Tibial nerve (tissue), 4 donors: ENCODE measurements at regions not wholly inside any gene's neighbourhood (a gene's known extent, or its start where the extent isn't known, plus 50 kb on each side); places are given as distances from the start of the nearest gene placed in this dataset.

Experiments
- DNase-seq, 2 donors: peaks; one replicate each; pipeline ENCODE4 v3.0.0-alpha.2; 2019; ENCODE audit warnings: low spot score in 2 of 2
- H3K27ac ChIP-seq, 4 donors: fragments of 200-600 bp; sonication (generic) in 3 of 4; one replicate each; pipeline ENCODE4 v1.5.1; 2017 to 2019; ENCODE audit warnings: mild to moderate bottlenecking in 1 of 4
- H3K27me3 ChIP-seq, 2 donors: fragments of 200-600 bp; sonication (generic) in 1 of 2; one replicate each; pipeline versions ENCODE4 v1.5.1 to v1.6.0; 2017 to 2019
- H3K36me3 ChIP-seq, 3 donors: fragments of 200-600 bp; sonication (generic); one replicate each; pipeline ENCODE4 v1.5.1; 2018 to 2019
- H3K4me1 ChIP-seq, 4 donors: fragments of 200-600 bp; sonication (generic) in 3 of 4; one replicate each; pipeline ENCODE4 v1.5.1; 2017 to 2019
- H3K4me3 ChIP-seq, 4 donors: fragments of 200-600 bp; sonication (generic) in 3 of 4; one replicate each; pipeline ENCODE4 v1.5.1; 2017 to 2019; ENCODE audit warnings: mild to moderate bottlenecking in 1 of 4, moderate library complexity in 1 of 4
- H3K9me3 ChIP-seq, 4 donors: fragments of 200-600 bp; sonication (generic) in 3 of 4; one replicate each; pipeline ENCODE4 v1.5.1; 2017 to 2019
- CTCF ChIP-seq, 5 experiments: fragments of 200-600 bp in 3 of 5; fragments of 450-650 bp in 2 of 5; sonication (generic) in 3 of 5; IDR thresholded peaks; one replicate each; pipeline ENCODE4 v1.5.1; 2016 to 2019; ENCODE audit warnings: antibody characterized with exemption in 5 of 5, mild to moderate bottlenecking in 3 of 5, moderate library complexity in 2 of 5
- EP300 ChIP-seq, 2 donors: sonication (generic); formaldehyde crosslinking; IDR thresholded peaks; one replicate each; pipeline ENCODE4 v1.6.1; 2017; ENCODE audit warnings: antibody characterized with exemption in 2 of 2, mild to moderate bottlenecking in 1 of 2
- POLR2A ChIP-seq, 2 donors: fragments of 450-650 bp; IDR thresholded peaks; one replicate each; pipeline ENCODE4 v1.6.1; 2017; ENCODE audit warnings: antibody characterized with exemption in 2 of 2, mild to moderate bottlenecking in 2 of 2, moderate library complexity in 2 of 2
- WGBS, 2 donors: methylation state at CpG; one replicate each; pipeline ENCODE4 v1.1.5; 2018; 5-methylcytosine and 5-hydroxymethylcytosine counted together

DNA sequence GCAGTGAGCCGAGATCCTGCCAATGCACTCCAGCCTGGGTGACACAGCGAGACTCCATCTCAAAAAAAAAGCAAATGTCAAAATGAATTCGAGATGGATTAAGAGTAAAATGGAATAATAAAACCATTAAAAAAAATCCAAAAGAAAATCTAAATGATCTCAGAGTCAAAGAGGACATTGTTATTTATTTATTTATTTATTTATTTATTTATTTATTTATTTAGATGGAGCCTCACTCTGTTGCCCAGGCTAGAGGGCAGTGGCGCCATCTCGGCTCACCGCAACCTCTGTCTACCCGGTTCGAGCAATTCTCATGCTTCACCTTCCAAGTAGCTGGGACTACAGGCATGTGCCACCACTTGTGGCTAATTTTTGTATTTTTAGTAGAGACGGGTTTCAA lies 349.2 kb downstream of the ANKRD30A start:
- TF ChIP-seq EP300 (IDR thresholded peaks at IDR 0.05) (no peak), POLR2A (IDR thresholded peaks at IDR 0.05) (no peak), CTCF (IDR thresholded peaks at IDR 0.05) (no peak)
- Histone ChIP-seq H3K9me3 (peaks cover 0 to 6% (median 0%) of the 10 kb centered on the region in 4 donors), H3K27ac (no peak overlapping the region), H3K4me3 (no peak overlapping the region), H3K36me3 (no peaks in the 10 kb centered on the region), H3K4me1 (no peaks in the 10 kb centered on the region), H3K27me3 (no peaks in the 10 kb centered on the region)
- WGBS, 2 donors: 86 to 91% methylated on average over 9 of the region's 9 CpGs
- DNase-seq: no peak

DNA sequence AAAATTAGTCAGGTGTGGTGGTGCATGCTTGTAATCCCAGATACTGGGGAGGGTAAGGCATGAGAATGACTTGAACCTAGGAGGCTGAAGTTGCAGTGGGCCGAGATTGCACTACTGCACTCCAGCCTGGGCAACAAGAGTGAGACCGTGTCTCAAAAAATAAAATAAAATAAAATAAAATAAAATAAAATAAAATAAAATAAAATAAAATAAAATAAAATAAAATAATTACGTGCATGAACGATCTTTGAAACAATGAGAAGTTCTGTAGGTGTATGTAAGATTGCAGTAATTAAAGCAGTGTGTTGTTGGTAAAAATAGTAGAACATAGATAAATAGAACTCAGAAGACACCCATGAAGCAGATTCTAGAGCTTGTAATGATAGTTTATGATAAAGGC lies 348.5 kb downstream of the ANKRD30A start:
- Histone ChIP-seq H3K36me3 (no peaks in the 10 kb centered on the region), H3K4me3 (no peak overlapping the region), H3K9me3 (peaks cover 0 to 6% (median 0%) of the 10 kb centered on the region in 4 donors), H3K27me3 (no peaks in the 10 kb centered on the region), H3K27ac (no peak overlapping the region), H3K4me1 (no peaks in the 10 kb centered on the region)
- DNase-seq: no peak
- 89 to 90% methylated on average over 4 of the region's 4 CpGs for WGBS, 2 donors
- no peak for TF ChIP-seq EP300 (IDR thresholded peaks at IDR 0.05)
- TF ChIP-seq CTCF (IDR thresholded peaks at IDR 0.05): no peak
- TF ChIP-seq POLR2A (IDR thresholded peaks at IDR 0.05): no peak

- Histone ChIP-seq H3K27me3 (no peaks in the 10 kb centered on the region), H3K36me3 (no peaks in the 10 kb centered on the region), H3K4me1 (no peaks in the 10 kb centered on the region), H3K27ac (no peak overlapping the region), H3K9me3 (peaks cover 0 to 15% (median 0%) of the 10 kb centered on the region in 4 donors), H3K4me3 (no peak overlapping the region)
- TF ChIP-seq EP300 (IDR thresholded peaks at IDR 0.05) (no peak), CTCF (IDR thresholded peaks at IDR 0.05) (no peak), POLR2A (IDR thresholded peaks at IDR 0.05) (no peak)
- WGBS, 2 donors: 68 to 78% methylated on average over 5 of the region's 5 CpGs
- DNase-seq: no peak
These were observed 341.8 kb downstream of the ANKRD30A start for GRCh38 chr10:37467246-37467645.

GRCh38 chr10:37456456-37456855 lies 331.1 kb downstream of the ANKRD30A start:
- no peak for DNase-seq
- H3K27me3 ChIP-seq: no peaks in the 10 kb centered on the region
- no peaks in the 10 kb centered on the region for H3K4me1 ChIP-seq
- WGBS, 2 donors: 96 to 100% methylated on average over 1 of the region's 1 CpG
- H3K36me3 ChIP-seq: no peaks in the 10 kb centered on the region
- TF ChIP-seq EP300 (IDR thresholded peaks at IDR 0.05) (no peak), CTCF (IDR thresholded peaks at IDR 0.05) (no peak), POLR2A (IDR thresholded peaks at IDR 0.05) (no peak)
- H3K27ac ChIP-seq: no peak overlapping the region
- peaks cover 0 to 18% (median 0%) of the 10 kb centered on the region in 4 donors for H3K9me3 ChIP-seq
- H3K4me3 ChIP-seq: no peak overlapping the region

- H3K9me3 ChIP-seq: peaks cover 0 to 6% (median 0%) of the 10 kb centered on the region in 4 donors
- TF ChIP-seq EP300 (IDR thresholded peaks at IDR 0.05) (no peak), CTCF (IDR thresholded peaks at IDR 0.05) (no peak), POLR2A (IDR thresholded peaks at IDR 0.05) (no peak)
- H3K27me3 ChIP-seq: no peaks in the 10 kb centered on the region
- no peak overlapping the region for H3K27ac ChIP-seq
- DNase-seq: no peak
- no peak overlapping the region for H3K4me3 ChIP-seq
- H3K4me1 ChIP-seq: no peaks in the 10 kb centered on the region
- WGBS, 2 donors: 58 to 59% methylated on average over 5 of the region's 5 CpGs
- no peaks in the 10 kb centered on the region for H3K36me3 ChIP-seq
These were observed 322.8 kb downstream of the ANKRD30A start for GRCh38 chr10:37448161-37448560.
